ENCODE measurements at regions not wholly inside any gene's neighbourhood (a gene's known extent, or its start where the extent isn't known, plus 50 kb on each side); places are given as distances from the start of the nearest gene placed in this dataset.

DNA sequence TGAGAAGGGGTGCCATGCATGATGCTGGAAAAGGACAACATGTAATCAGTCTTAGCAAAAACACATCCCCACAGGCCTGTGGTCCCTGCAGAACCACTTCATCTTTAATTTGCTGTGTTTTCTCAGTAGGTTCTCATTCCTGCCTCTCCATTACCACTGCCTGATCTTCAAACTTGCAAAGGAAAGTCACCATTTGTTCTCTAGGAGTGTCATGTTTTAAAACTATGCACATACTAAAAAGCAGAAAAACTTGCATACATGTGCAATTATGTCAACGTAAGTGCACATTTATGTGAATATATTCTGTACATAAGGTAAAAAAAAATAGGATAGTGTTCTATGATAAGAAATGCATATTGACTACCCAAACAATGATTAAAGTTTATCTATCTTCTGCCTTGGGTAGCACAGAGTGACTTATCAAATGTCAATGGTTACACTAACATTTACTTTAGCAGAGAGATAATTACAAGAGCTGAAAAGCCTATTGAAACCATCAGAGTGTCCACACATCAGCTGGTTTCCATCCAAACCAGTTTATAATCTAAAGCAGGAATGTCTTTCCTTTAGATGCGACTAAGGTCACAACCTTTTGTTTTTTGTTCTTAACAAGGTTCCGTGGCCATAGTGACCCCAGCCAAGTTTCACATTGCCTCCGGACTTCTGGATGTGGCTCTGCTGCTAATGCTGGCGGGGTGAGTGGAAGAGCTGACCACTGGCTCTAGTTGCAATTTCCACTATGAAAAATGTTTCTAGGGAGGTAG is 58.7 kb upstream of the RMDN2 start:
- no peak overlapping the region for H3K4me3 ChIP-seq
- no peaks in the 10 kb centered on the region for H3K36me3 ChIP-seq
- no peak for DNase-seq
- peak overlapping the region in 6 of 10 donors; percentile 9 to 57 (median 20) for H3K27ac ChIP-seq
- peak in 5 of 8 donors; percentile 18 to 60 (median 51) for ATAC-seq
- 15 to 24% methylated on average over 5 of the region's 5 CpGs for WGBS, 2 donors
- intact Hi-C loops (cut with DNase I) = no loop called here
- H3K9me3 ChIP-seq = no peaks in the 10 kb centered on the region
- H3K27me3 ChIP-seq = no peaks in the 10 kb centered on the region
- peaks cover 4 to 59% (median 39%) of the 10 kb centered on the region in 9 donors for H3K4me1 ChIP-seq
- TF ChIP-seq, protein P1, sequence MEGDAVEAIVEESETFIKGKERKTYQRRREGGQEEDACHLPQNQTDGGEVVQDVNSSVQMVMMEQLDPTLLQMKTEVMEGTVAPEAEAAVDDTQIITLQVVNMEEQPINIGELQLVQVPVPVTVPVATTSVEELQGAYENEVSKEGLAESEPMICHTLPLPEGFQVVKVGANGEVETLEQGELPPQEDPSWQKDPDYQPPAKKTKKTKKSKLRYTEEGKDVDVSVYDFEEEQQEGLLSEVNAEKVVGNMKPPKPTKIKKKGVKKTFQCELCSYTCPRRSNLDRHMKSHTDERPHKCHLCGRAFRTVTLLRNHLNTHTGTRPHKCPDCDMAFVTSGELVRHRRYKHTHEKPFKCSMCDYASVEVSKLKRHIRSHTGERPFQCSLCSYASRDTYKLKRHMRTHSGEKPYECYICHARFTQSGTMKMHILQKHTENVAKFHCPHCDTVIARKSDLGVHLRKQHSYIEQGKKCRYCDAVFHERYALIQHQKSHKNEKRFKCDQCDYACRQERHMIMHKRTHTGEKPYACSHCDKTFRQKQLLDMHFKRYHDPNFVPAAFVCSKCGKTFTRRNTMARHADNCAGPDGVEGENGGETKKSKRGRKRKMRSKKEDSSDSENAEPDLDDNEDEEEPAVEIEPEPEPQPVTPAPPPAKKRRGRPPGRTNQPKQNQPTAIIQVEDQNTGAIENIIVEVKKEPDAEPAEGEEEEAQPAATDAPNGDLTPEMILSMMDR (IDR thresholded peaks at IDR 0.05) = no peak

DNA sequence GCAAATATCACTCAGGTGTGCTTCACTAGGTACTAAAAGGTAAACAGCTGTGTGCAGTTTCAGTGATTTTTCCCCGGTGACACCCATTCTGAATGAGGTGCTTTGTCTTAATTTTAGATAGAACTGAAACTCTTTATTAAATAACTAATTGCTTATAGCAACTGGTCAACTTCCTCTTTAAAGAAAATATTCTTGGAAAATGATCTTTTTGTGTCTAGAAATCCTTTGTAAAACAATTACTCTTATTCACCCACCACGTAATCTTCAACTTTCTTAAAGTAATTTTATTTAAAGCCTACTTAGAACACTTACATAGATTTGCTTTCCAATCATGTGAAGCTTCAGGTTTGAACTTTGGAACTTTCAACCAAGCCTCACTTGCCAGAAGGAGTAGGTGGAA is 57.9 kb upstream of the RMDN2 start:
- Histone ChIP-seq H3K27ac (peak overlapping the region in 3 of 10 donors; percentile 9 to 57 (median 40)), H3K27me3 (no peaks in the 10 kb centered on the region), H3K4me1 (peaks cover 10 to 67% (median 45%) of the 10 kb centered on the region in 9 donors), H3K36me3 (no peaks in the 10 kb centered on the region), H3K4me3 (no peak overlapping the region), H3K9me3 (no peaks in the 10 kb centered on the region)
- WGBS, 2 donors = 93 to 95% methylated on average over 2 of the region's 2 CpGs
- TF ChIP-seq, protein P1 (IDR thresholded peaks at IDR 0.05) = no peak
- DNase-seq (no peak), ATAC-seq (no peak)
- intact Hi-C loops (cut with DNase I) = no loop called here

DNA sequence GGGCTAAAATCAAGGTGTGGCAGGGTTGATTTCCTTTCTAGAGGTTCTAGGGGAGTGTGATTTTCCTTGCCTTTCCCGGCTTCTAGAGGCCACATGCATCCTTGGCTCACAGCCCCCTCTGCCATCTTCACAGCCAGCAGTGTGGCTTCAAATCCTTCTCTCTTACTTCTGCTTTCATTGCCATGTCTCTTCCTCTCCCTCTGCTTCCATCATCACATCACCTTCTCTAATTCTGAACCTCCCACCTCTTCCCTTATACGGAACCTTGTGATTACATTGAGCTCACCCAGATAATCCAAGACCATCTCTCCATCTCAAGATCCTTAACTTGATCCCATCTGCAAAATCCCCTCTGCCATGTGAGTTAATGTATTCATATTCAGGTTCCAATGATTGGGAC is 56.2 kb upstream of the RMDN2 start:
- Histone ChIP-seq H3K27ac (peak overlapping the region in 3 of 10 donors; percentile 7 to 26 (median 25)), H3K4me3 (no peak overlapping the region), H3K4me1 (peaks cover 15 to 84% (median 55%) of the 10 kb centered on the region in 9 donors), H3K36me3 (no peaks in the 10 kb centered on the region), H3K27me3 (no peaks in the 10 kb centered on the region), H3K9me3 (no peaks in the 10 kb centered on the region)
- intact Hi-C loops (cut with DNase I) = no loop called here
- ATAC-seq = no peak
- WGBS, 2 donors = 43 to 46% methylated on average over 2 of the region's 2 CpGs
- TF ChIP-seq, protein P1 (IDR thresholded peaks at IDR 0.05) = no peak
- DNase-seq = no peak

DNA sequence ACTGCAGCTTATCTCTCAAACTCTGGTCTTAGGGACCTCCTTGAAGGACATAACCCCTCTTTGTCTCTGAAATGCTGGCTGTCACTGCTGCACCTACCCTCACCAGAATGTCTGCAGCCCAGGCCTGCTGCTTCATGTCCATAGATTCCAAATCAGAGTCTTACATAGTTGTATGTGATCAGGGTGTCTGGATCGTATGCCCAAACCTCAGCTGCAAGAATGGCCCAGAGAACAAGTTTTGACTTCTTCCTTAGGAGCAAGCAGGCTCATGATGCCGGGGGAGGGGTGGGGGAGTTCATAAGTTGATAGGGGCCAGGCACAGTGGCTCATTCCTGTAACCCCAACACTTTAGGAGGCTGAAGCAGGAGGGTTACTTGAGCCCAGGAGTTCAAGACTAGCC is 55.8 kb upstream of the RMDN2 start:
- Histone ChIP-seq H3K36me3 (no peaks in the 10 kb centered on the region), H3K27ac (peak overlapping the region in 3 of 10 donors; percentile 2 to 83 (median 26)), H3K27me3 (no peaks in the 10 kb centered on the region), H3K4me1 (peaks cover 15 to 88% (median 59%) of the 10 kb centered on the region in 9 donors), H3K9me3 (no peaks in the 10 kb centered on the region), H3K4me3 (no peak overlapping the region)
- whole genome bisulfite sequencing, 2 donors = 91 to 95% methylated on average over 2 of the region's 2 CpGs
- ATAC-seq = no peak
- TF ChIP-seq, protein P1 (IDR thresholded peaks at IDR 0.05) = no peak
- DNase-seq = no peak
- intact Hi-C loops (cut with DNase I) = no loop called here

Measured in heart right ventricle (tissue), 16 donors.